Loucy (cell line): ENCODE measurements at regions not wholly inside any gene's neighbourhood (a gene's known extent, or its start where the extent isn't known, plus 50 kb on each side); places are given as distances from the start of the nearest gene placed in this dataset.

Experiments
- H2AFZ ChIP-seq: fragments of 200-600 bp; sonication (generic); 2 replicates; pipeline ENCODE4 v1.6.0; 2016; ENCODE audit warnings: antibody characterized with exemption, mild to moderate bottlenecking, low read length, moderate library complexity
- H3F3A ChIP-seq: fragments of 200-600 bp; 2 replicates; pipeline ENCODE4 v1.6.0; 2016; ENCODE audit warnings: antibody characterized with exemption, low read depth, mild to moderate bottlenecking
- H3K27me3 ChIP-seq: fragments of 200-600 bp; sonication (generic); 2 replicates; pipeline ENCODE4 v1.6.1; 2014; ENCODE audit warnings: low read length, mild to moderate bottlenecking; ENCODE audit not compliant: insufficient read depth, poor library complexity, severe bottlenecking
- H3K36me3 ChIP-seq: fragments of 200-600 bp; sonication (generic); 2 replicates; pipeline ENCODE4 v1.6.1; 2016; ENCODE audit warnings: low read length; ENCODE audit not compliant: insufficient read depth
- H3K4me1 ChIP-seq: fragments of 200-600 bp; sonication (generic); 2 replicates; pipeline ENCODE4 v1.5.1; 2014; ENCODE audit warnings: low read length, mild to moderate bottlenecking; ENCODE audit not compliant: insufficient read depth, poor library complexity, severe bottlenecking
- H3K4me2 ChIP-seq: fragments of 200-600 bp; sonication (generic); 2 replicates; pipeline ENCODE4 v1.6.0; 2014; ENCODE audit warnings: antibody characterized with exemption, low read length, low read depth, mild to moderate bottlenecking; ENCODE audit not compliant: poor library complexity, severe bottlenecking
- H3K4me3 ChIP-seq: fragments of 200-600 bp; sonication (generic); 2 replicates; pipeline ENCODE4 v1.5.1; 2014; ENCODE audit warnings: low read length, mild to moderate bottlenecking, mixed read lengths; ENCODE audit not compliant: poor library complexity, severe bottlenecking
- H3K79me2 ChIP-seq: fragments of 200-600 bp; sonication (generic); 2 replicates; pipeline ENCODE4 v1.6.1; 2014; ENCODE audit warnings: low read length; ENCODE audit not compliant: insufficient read depth
- H3K9ac ChIP-seq: fragments of 200-600 bp; sonication (generic); 2 replicates; pipeline ENCODE4 v1.6.0; 2014; ENCODE audit warnings: mild to moderate bottlenecking, low read depth, low read length, moderate library complexity; ENCODE audit not compliant: poor library complexity, severe bottlenecking
- H3K9me2 ChIP-seq: fragments of 200-600 bp; sonication (generic); replicated peaks from 2 replicates; pipeline ENCODE4 v1.6.1; 2016; ENCODE audit warnings: low read depth, low read length, mixed read lengths
- H3K9me3 ChIP-seq: fragments of 200-600 bp; sonication (generic); 2 replicates; pipeline ENCODE4 v1.6.1; 2014; ENCODE audit warnings: mild to moderate bottlenecking, antibody characterized with exemption, low read length, low read depth; ENCODE audit not compliant: insufficient read depth
- H4K20me1 ChIP-seq: fragments of 200-600 bp; sonication (generic); 2 replicates; pipeline ENCODE4 v1.6.0; 2014; ENCODE audit warnings: antibody characterized with exemption, low read length, mild to moderate bottlenecking; ENCODE audit not compliant: insufficient read depth, poor library complexity, severe bottlenecking
- EZH2phosphoT487 ChIP-seq: fragments of 200-600 bp; IDR thresholded peaks from 2 replicates; pipeline ENCODE4 v1.6.1; 2018; ENCODE audit warnings: antibody characterized with exemption, mild to moderate bottlenecking, moderate library complexity, borderline replicate concordance
- TF ChIP-seq, protein P1 (sequence below): fragments of 200-600 bp; sonication (generic); conservative IDR thresholded peaks from 2 replicates; pipeline ENCODE4 v1.5.1; 2014; ENCODE audit warnings: mild to moderate bottlenecking, antibody characterized with exemption, low read length

DNA sequence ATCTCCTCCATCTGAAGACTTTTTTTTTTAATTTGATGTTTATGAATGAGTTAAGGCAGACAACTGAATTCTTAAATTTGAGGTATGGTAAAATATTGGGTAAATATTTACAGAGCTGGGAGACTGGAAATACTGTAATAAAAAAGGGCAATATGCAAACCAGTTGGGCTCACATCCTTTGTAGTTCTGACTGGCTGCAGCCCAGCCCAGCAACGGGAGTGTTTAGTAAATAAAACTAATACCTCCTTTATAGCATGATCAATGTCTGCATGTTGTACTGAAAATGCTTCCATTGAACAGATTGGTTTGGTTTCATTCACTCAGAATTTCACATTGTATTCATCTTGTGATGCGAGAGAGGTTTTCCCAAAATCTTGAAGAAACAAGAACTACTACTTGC, 365.0 kb downstream of the DMRT2 start:
- Histone ChIP-seq H3K9ac (no peak overlapping the region), H3K4me2 (no peak overlapping the region), H3K79me2 (no peaks in the 10 kb centered on the region), H3K4me1 (no peaks in the 10 kb centered on the region), H3K9me2 (no peaks in the 10 kb centered on the region), H3K27me3 (no peaks in the 10 kb centered on the region), H3K4me3 (no peak overlapping the region), H3F3A (no peaks in the 10 kb centered on the region), H3K9me3 (no peaks in the 10 kb centered on the region), H3K36me3 (no peaks in the 10 kb centered on the region), H2AFZ (no peak overlapping the region), H4K20me1 (no peaks in the 10 kb centered on the region)
- TF ChIP-seq EZH2phosphoT487 = no peak
- TF ChIP-seq, protein P1, sequence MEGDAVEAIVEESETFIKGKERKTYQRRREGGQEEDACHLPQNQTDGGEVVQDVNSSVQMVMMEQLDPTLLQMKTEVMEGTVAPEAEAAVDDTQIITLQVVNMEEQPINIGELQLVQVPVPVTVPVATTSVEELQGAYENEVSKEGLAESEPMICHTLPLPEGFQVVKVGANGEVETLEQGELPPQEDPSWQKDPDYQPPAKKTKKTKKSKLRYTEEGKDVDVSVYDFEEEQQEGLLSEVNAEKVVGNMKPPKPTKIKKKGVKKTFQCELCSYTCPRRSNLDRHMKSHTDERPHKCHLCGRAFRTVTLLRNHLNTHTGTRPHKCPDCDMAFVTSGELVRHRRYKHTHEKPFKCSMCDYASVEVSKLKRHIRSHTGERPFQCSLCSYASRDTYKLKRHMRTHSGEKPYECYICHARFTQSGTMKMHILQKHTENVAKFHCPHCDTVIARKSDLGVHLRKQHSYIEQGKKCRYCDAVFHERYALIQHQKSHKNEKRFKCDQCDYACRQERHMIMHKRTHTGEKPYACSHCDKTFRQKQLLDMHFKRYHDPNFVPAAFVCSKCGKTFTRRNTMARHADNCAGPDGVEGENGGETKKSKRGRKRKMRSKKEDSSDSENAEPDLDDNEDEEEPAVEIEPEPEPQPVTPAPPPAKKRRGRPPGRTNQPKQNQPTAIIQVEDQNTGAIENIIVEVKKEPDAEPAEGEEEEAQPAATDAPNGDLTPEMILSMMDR = no peak

DNA sequence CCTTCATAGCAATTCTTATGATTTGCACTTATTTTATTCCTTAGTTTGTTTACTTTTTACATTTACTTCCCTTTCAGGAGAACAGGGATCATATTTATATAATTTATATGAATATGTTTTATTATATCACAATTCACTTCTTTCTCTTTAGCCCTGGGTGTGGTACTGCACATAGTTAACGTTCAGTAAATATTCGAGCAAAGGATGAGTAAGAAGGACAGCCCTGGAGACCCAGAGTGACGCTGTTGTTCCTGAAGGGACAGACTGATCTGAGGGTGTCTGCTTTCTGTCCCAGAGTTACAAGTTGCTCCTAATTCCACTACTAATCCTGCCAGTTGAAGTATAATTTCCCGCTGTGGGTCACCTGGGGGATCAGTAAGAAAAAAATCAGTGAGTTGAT, 366.1 kb downstream of the DMRT2 start:
- Histone ChIP-seq H3K9me2 (no peaks in the 10 kb centered on the region), H3K79me2 (no peaks in the 10 kb centered on the region), H4K20me1 (no peaks in the 10 kb centered on the region), H3K36me3 (no peaks in the 10 kb centered on the region), H3K9ac (no peak overlapping the region), H3K27me3 (no peaks in the 10 kb centered on the region), H3K9me3 (no peaks in the 10 kb centered on the region), H3F3A (no peaks in the 10 kb centered on the region), H2AFZ (no peak overlapping the region), H3K4me3 (no peak overlapping the region), H3K4me1 (no peaks in the 10 kb centered on the region), H3K4me2 (no peak overlapping the region)
- TF ChIP-seq EZH2phosphoT487 = no peak
- TF ChIP-seq, protein P1 = no peak

DNA sequence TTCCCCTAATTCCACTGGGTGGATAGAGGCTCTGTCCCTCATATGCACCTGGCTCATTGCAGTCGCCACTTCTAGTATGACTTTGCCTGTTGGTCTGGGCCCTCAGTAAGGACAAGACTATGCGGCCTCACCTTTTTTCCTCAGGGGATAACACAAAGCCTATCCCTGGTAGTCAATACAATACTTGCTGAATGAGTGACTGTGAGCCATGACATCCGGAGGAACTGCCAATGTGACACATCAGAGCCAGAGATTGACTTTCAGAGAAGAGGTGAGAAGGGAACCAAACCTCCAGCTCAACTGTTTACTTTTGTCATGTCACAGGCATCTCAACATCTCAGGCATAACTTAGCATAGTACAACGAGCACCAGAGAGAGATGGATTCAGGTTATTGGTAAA, 371.3 kb downstream of the DMRT2 start:
- no peak for TF ChIP-seq EZH2phosphoT487
- TF ChIP-seq, protein P1 = no peak
- no peaks in the 10 kb centered on the region for H3K79me2 ChIP-seq
- H3K36me3 ChIP-seq = no peaks in the 10 kb centered on the region
- no peak overlapping the region for H3K9ac ChIP-seq
- H3K4me3 ChIP-seq = no peak overlapping the region
- H2AFZ ChIP-seq = no peak overlapping the region
- no peaks in the 10 kb centered on the region for H3K9me3 ChIP-seq
- H3K4me1 ChIP-seq = no peaks in the 10 kb centered on the region
- H3K9me2 ChIP-seq = no peaks in the 10 kb centered on the region
- no peak overlapping the region for H3K4me2 ChIP-seq
- no peaks in the 10 kb centered on the region for H4K20me1 ChIP-seq
- H3K27me3 ChIP-seq = no peaks in the 10 kb centered on the region
- H3F3A ChIP-seq = no peaks in the 10 kb centered on the region
